ENCODE measurements at regions not wholly inside any gene's neighbourhood (a gene's known extent, or its start where the extent isn't known, plus 50 kb on each side); places are given as distances from the start of the nearest gene placed in this dataset.

DNA sequence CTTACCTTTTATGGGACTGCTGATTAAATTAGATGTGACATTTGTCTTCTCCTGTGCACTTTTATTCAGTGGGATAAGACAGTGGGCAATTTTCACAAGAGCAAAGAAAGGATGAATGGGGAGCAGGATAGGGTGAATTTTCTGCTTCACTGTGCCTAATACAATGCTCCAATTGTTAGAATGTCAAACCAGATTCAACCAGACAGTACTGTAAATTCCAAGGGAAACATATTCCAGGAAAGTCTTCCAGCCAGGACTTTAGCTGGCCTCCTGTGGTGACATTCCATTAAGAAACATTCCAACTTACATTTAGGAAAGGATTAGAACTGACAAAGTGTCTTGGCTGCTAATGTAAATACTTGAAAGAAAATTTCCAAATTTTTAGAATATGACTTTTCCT, 100.1 kb upstream of the PROK2 start:
- H3K9me3 Mint-ChIP-seq = no peaks in the 10 kb centered on the region
- no peak overlapping the region for H3K27ac Mint-ChIP-seq
- no peaks in the 10 kb centered on the region for H3K36me3 Mint-ChIP-seq
- H3K4me3 Mint-ChIP-seq = no peak overlapping the region
- no peaks in the 10 kb centered on the region for H3K4me1 Mint-ChIP-seq
- H3K27me3 Mint-ChIP-seq = peaks cover 38% of the 10 kb centered on the region
- no peak for DNase-seq
- CTCF ChIA-PET = interaction anchor here (1.1 to 1.6 kb wide), 3 partner anchors 9 to 10 kb away, joined by 3 to 7 read pairs (median 4); no protein-coding TSS in a partner anchor

DNA sequence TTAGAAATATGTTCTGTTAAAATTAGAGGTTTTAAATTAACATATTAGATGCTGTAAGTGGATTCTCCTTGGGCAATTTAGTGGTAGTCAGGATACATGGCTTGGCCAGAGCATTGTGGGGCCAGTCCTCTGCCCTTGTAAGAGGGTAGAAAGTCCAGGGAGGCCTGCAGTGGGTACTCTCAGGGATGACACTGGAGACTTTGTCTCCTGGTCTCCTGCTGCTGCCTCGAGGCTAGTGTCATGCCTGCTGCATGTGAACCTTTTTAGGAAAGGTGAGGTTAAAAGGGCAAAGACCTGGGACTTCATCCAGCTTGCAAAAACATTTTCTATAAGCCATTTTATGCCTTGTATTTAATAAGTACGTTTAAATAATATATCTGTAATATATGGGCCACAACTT, 96.8 kb upstream of the PROK2 start:
- DNase-seq = no peak
- no peaks in the 10 kb centered on the region for H3K36me3 Mint-ChIP-seq
- no peak overlapping the region for H3K4me3 Mint-ChIP-seq
- H3K9me3 Mint-ChIP-seq = no peaks in the 10 kb centered on the region
- CTCF ChIA-PET = interaction anchor here (2.3 kb wide), 1 partner anchor 941 kb away, joined by 7 read pairs; no protein-coding TSS in a partner anchor
- H3K4me1 Mint-ChIP-seq = no peaks in the 10 kb centered on the region
- no peak overlapping the region for H3K27ac Mint-ChIP-seq
- peaks cover 25% of the 10 kb centered on the region for H3K27me3 Mint-ChIP-seq

DNA sequence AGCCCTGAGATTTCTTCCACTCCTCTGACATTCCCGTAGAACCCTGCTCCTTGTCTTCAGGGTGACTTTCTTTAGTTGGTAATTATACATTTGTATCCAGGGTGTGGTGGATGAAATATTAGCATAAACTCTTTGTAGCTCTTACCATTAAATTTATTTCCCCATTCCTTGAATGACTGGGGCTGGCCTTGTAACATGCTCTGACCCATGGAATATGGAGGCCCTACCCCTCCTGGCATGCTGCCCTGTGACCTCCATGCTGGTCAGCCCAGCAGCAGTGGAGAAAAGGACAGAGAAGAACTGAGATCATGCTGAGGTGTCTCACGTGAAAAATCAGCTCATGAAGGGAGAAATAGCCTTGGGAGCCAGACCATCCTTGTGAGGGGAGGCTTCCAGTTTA, 96.1 kb upstream of the PROK2 start:
- Mint-ChIP-seq H3K27me3 (peaks cover 20% of the 10 kb centered on the region), H3K4me1 (no peaks in the 10 kb centered on the region), H3K9me3 (no peaks in the 10 kb centered on the region), H3K4me3 (no peak overlapping the region), H3K36me3 (no peaks in the 10 kb centered on the region), H3K27ac (no peak overlapping the region)
- CTCF ChIA-PET = interaction anchor here (0.5 to 2.3 kb wide), 2 partner anchors 941 to 1736 kb away, joined by 6 to 7 read pairs; no protein-coding TSS in a partner anchor
- no peak for DNase-seq

DNA sequence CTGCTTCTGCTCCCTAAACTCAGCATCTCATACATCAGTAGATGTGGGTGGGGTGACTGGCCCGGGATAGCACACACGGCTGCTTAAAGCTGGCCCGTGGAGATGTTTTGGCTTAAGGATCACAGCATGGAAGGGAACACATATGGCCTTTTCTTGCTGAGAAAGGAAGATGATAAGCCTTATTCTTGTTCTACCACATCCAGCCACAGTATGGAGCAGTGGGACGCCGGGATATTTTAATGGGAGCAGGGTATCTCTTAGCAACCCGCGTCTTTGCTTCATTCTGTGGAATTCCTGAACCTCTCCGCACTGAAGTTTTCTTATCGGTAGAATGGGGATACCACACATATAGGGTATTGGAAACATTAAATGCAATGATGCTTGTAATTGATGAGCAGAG, 94.1 kb upstream of the PROK2 start:
- H3K4me1 Mint-ChIP-seq = peaks cover 7% of the 10 kb centered on the region
- no peak overlapping the region for H3K27ac Mint-ChIP-seq
- no peaks in the 10 kb centered on the region for H3K36me3 Mint-ChIP-seq
- H3K9me3 Mint-ChIP-seq = no peaks in the 10 kb centered on the region
- no peak for DNase-seq
- CTCF ChIA-PET = interaction anchor here (0.7 to 1.5 kb wide), 2 partner anchors 805 to 1208 kb away, joined by 3 to 4 read pairs; no protein-coding TSS in a partner anchor
- H3K27me3 Mint-ChIP-seq = peaks cover 20% of the 10 kb centered on the region
- no peak overlapping the region for H3K4me3 Mint-ChIP-seq

DNA sequence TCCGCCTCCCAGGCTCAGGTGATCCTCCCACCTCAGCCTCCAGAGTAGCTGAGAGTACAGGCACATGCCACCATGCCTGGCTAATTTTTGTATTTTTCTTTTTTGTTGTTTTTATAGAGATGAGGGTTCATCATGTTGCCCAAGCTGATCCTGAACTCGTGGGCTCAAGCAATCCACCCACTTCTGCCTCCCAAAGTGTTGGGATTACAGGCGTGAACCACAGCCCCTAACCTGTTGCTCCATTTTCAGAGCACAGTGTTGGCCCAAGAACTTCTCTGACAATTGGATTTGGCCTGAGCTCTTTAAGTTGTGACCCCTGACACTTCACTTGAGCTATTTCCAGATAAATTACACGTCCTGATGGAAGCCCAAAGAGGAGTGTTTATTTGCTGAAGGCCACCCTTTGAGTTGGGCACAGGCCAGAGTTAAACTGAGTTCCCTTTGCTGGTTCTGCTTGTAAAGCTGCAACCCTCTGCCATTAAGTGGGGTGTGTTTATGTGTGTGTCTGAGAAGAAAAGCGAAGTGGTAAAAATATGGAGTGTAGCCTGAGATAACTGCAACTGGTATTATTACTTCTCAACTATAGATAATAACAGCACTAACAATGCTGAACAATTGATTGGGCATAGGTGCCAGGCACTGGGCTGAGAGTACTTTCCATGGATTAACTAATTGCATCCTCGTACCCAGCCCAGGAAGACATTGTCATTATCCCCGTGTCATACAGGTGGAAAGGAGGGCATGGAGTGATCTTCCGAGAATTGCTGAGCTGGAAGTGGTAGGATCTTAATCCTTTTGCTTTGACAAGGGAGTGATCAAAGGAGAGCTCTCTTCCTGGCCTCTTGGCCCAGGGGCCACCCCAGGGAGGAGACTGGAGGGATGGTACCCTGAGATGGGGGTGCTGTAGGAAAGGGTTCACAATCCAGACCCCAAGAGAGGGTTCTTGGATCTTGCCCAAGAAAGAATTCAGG, 91.5 kb upstream of the PROK2 start:
- CTCF ChIA-PET = interaction anchor here (0.6 to 5.0 kb wide), 19 partner anchors 8 to 1180 kb away, joined by 3 to 63 read pairs (median 4); no protein-coding TSS in a partner anchor
- H3K4me3 Mint-ChIP-seq = no peak overlapping the region
- no peaks in the 10 kb centered on the region for H3K36me3 Mint-ChIP-seq
- H3K4me1 Mint-ChIP-seq = peaks cover 21% of the 10 kb centered on the region
- DNase-seq = no peak
- H3K27me3 Mint-ChIP-seq = peaks cover 7% of the 10 kb centered on the region
- no peaks in the 10 kb centered on the region for H3K9me3 Mint-ChIP-seq
- H3K27ac Mint-ChIP-seq = no peak overlapping the region

DNA sequence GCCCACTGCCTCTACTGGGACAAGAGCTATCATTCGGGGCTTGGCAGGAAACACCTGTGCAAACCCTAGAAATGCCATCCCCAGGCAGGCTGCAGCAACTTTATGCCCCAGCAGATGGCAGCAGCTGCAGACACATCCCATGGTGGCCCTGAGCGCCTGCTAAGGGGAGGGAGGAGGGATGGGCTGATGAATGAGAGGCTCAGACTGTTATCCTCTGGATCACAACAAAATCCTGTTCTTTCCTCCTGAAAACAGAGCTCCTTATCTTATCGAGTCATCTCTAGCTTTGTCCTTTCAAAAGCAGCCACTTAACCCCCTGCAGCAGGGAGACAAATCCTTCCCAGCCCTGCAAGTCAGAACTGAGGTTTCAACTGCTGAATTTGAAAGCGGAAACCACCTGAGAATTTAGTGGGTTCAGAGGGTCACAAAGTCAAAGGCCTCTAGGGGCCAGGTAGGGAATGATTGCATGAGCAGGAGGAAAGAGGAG, 90.6 kb upstream of the PROK2 start:
- DNase-seq = peak; percentile 85
- H3K27me3 Mint-ChIP-seq = no peaks in the 10 kb centered on the region
- peaks cover 21% of the 10 kb centered on the region for H3K4me1 Mint-ChIP-seq
- CTCF ChIA-PET = interaction anchor here (0.6 to 5.0 kb wide), 30 partner anchors 9 to 1211 kb away, joined by 3 to 63 read pairs (median 3); no protein-coding TSS in a partner anchor
- H3K27ac Mint-ChIP-seq = no peak overlapping the region
- no peaks in the 10 kb centered on the region for H3K9me3 Mint-ChIP-seq
- H3K36me3 Mint-ChIP-seq = no peaks in the 10 kb centered on the region
- H3K4me3 Mint-ChIP-seq = no peak overlapping the region

DNA sequence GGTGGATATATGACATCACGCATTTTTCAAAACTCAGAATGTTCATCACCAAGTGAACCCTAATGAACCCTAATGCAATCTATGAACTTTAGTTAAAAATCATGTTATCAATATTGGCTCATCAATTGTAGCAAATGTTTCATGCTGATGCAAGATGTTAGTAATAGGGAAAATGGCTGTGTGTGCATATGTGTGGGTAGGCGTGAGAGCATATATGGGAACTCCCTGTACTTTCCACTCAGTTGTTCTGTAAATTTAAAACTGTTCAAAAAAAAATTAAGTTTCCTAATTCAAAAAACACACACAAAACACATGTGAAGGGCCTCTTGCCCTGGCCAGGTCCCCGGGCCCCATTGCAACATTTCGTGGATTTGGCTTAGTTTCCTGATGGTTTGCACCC, 89.7 kb upstream of the PROK2 start:
- Mint-ChIP-seq H3K27ac (no peak overlapping the region), H3K4me1 (peaks cover 21% of the 10 kb centered on the region), H3K4me3 (no peak overlapping the region), H3K9me3 (no peaks in the 10 kb centered on the region), H3K36me3 (no peaks in the 10 kb centered on the region), H3K27me3 (no peaks in the 10 kb centered on the region)
- DNase-seq = no peak
- CTCF ChIA-PET = interaction anchor here (0.6 to 5.0 kb wide), 20 partner anchors 9 to 1212 kb away, joined by 3 to 63 read pairs (median 4); no protein-coding TSS in a partner anchor

DNA sequence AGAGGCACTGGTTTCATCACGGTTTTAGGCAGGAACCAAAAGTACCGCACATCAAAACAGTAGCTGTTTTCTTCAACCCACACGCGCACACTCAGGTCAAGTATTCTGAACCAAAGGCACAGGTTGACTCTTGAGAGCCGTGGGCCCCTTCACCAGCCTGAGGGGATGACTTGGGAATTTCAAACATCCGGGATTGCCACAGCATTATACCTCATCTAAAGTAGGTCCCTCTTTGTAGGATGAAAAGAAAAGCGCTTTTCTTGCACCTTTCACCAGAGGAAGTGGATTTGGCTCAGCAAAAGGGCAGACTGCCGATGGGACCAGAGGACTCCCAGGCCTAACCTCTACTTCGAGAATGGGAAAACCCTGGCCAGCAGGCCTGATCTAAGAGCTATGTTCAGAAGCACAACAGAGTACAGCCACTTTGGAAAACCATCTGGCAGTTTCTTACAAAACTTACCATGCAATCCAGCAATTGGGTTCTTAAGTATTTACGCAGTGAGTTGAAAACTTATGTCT, 88.2 kb upstream of the PROK2 start:
- Mint-ChIP-seq H3K27me3 (no peaks in the 10 kb centered on the region), H3K9me3 (no peaks in the 10 kb centered on the region), H3K27ac (no peak overlapping the region), H3K4me1 (peaks cover 21% of the 10 kb centered on the region), H3K4me3 (no peak overlapping the region), H3K36me3 (no peaks in the 10 kb centered on the region)
- CTCF ChIA-PET = interaction anchor here (4.0 to 5.0 kb wide), 2 partner anchors 9 to 948 kb away, joined by 22 to 63 read pairs; no protein-coding TSS in a partner anchor
- DNase-seq = no peak

DNA sequence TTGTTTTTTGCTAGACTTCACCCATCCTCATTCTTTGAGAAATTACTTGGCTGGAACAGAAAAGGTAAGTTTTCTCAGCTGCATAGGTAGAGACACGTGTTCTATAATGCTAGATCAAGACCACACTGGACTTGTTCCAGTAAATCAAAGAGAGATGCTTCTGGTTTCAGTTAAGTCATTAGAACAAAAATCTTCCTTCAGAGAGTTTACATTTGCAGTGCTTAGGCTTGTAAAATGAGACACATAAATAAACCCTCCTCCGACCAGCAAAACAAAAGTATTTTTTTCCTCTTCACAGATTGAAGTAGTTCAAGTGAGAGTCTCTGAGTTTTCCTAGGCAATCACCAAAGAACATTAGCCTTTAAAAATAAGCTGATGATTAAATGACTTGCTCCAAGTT, 87.3 kb upstream of the PROK2 start:
- CTCF ChIA-PET = interaction anchor here (5.0 kb wide), 1 partner anchor 949 kb away, joined by 63 read pairs; no protein-coding TSS in a partner anchor
- no peaks in the 10 kb centered on the region for H3K27me3 Mint-ChIP-seq
- H3K4me3 Mint-ChIP-seq = no peak overlapping the region
- no peak for DNase-seq
- H3K27ac Mint-ChIP-seq = no peak overlapping the region
- H3K36me3 Mint-ChIP-seq = no peaks in the 10 kb centered on the region
- H3K9me3 Mint-ChIP-seq = no peaks in the 10 kb centered on the region
- peaks cover 21% of the 10 kb centered on the region for H3K4me1 Mint-ChIP-seq

DNA sequence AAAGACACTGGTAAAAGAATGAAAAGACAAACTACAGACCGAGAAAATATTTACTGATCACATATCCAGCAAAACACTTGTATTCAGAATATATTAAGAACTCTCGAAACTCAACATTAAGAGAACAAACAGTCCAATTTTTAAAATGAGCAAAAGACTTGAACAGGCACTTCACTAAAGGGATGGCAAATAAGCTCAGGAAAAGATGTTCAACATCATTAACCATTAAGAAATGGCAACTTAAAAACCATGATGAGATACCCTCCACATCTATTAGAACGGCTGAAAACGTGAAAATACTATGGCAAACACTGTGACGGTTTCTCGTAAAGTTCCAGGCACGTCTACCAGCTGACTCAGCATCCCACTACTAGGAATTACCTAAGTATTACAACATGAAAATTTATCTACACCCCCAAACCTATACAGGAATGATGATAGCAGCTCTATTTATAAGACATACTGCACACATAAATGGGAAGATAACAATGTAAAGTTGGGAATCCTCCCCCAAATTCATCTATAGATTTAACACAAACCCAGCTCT, 86.1 kb upstream of the PROK2 start:
- Mint-ChIP-seq H3K27me3 (no peaks in the 10 kb centered on the region), H3K4me1 (peaks cover 21% of the 10 kb centered on the region)

DNA sequence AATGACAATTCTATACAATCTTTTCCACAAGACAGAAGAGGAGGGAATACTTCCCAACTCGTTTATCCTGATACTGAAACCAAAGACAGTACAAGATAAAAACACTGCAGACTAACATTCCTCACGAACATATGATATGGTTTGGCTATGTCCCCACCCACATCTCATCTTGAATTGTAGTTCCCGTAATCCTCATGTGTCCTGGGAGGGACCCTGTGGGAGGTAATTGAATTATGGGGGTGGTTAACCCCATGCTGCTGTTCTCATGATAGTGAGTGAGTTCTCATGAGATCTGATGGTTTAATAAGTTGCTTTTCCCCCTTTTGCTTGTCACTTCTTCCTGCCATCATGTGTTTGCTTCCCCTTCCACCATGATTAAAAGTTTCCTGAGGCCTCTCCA, 83.9 kb upstream of the PROK2 start:
- no peak for DNase-seq
- Mint-ChIP-seq H3K4me3 (no peak overlapping the region), H3K4me1 (peaks cover 14% of the 10 kb centered on the region), H3K27ac (no peak overlapping the region), H3K9me3 (no peaks in the 10 kb centered on the region), H3K27me3 (peaks cover 8% of the 10 kb centered on the region), H3K36me3 (no peaks in the 10 kb centered on the region)
- CTCF ChIA-PET = no interaction called here

More for the DNA sequence above, 86.1 kb upstream of the PROK2 start:
- DNase-seq = no peak
- Mint-ChIP-seq H3K9me3 (no peaks in the 10 kb centered on the region), H3K27ac (no peak overlapping the region), H3K36me3 (no peaks in the 10 kb centered on the region), H3K4me3 (no peak overlapping the region)
- CTCF ChIA-PET = interaction anchor here (1.5 kb wide), 1 partner anchor 141 kb away, joined by 3 read pairs; no protein-coding TSS in a partner anchor

DNA sequence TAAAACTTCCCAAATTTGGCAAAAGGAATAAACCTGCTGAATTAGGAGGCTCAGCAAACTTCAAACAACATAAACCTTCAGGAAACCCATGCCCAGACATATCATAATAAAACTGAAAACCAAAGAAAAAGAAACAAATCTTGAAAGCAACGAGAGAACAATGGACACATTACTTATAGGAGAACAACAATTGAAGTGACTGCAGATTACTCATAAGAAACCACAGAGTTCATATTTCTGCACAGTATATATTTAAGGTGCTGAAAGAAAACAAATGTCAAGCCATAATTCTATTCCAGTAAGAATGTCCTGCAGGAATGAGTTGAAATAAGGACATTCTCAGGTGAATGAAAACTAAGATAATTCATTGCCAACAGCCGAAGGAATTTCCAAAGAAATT, 80.8 kb upstream of the PROK2 start:
- Mint-ChIP-seq H3K9me3 (no peaks in the 10 kb centered on the region), H3K4me1 (no peaks in the 10 kb centered on the region), H3K27me3 (peaks cover 14% of the 10 kb centered on the region), H3K4me3 (no peak overlapping the region), H3K27ac (no peak overlapping the region), H3K36me3 (no peaks in the 10 kb centered on the region)
- CTCF ChIA-PET = interaction anchor here (4.4 kb wide), 1 partner anchor 10 kb away, joined by 22 read pairs; no protein-coding TSS in a partner anchor
- no peak for DNase-seq

DNA sequence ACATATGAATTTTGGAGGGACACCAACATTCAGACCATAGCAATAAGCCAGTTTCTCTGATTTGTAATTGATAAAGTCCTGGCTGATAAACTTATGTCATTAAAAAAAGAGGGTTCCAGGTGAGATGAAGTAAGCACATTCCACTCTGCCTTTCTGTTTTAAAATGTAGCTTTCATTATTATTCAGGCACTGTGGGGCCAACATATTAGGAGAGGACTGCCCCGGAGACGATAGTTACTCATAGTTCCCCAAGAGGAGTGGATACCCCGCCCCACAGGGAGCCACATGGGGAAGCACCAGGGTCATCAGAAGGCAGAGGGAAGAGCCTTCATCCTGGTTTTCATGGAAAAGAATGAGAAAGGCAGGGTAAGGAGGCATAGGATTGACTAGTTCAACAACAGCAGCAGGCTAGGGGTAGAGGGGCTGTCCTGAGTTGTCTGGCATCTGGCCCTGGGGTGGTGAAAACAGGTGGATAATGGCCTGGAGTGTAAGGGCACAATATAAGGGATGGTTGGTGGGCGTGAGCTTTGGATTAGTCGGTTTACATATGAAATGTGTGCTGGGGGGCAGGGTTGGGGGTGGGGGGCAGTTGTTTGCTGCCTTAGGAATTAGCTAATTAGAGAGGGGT, 78.7 kb upstream of the PROK2 start:
- Mint-ChIP-seq H3K9me3 (no peaks in the 10 kb centered on the region), H3K27me3 (peaks cover 14% of the 10 kb centered on the region), H3K4me3 (no peak overlapping the region), H3K27ac (no peak overlapping the region), H3K36me3 (no peaks in the 10 kb centered on the region), H3K4me1 (peaks cover 5% of the 10 kb centered on the region)
- DNase-seq = no peak
- CTCF ChIA-PET = interaction anchor here (0.8 to 4.4 kb wide), 2 partner anchors 12 to 130 kb away, joined by 3 to 22 read pairs; no protein-coding TSS in a partner anchor

All from activated naive CD4-positive, alpha-beta T cell treated with anti-CD3 and anti-CD28 coated beads, Interleukin-2, amount 10 ng/mL, durations not matched to agents 7 days and 5 days (primary cell).